H1 (cell line): ENCODE measurements at regions not wholly inside any gene's neighbourhood (a gene's known extent, or its start where the extent isn't known, plus 50 kb on each side); places are given as distances from the start of the nearest gene placed in this dataset.

Experiments
- CTCF ChIA-PET: fragments of 300-600 bp; sonication (Branson Sonifier 250); formaldehyde crosslinking; loops from one replicate; lab custom pipeline; 2021; ENCODE audit not compliant: partially characterized antibody; lab: Charles Lee
- POLR2A ChIA-PET: fragments of 300-600 bp; sonication (Branson Sonifier 250); formaldehyde crosslinking; loops from one replicate; lab custom pipeline; 2021; ENCODE audit warnings: inconsistent platforms; ENCODE audit not compliant: partially characterized antibody; lab: Charles Lee
- DNase-seq, 2 experiments: peaks; one replicate each; pipeline versions ENCODE4 v3.0.0 to v3.0.0-alpha.2; 2010 to 2022; ENCODE audit warnings: low spot score in 2 of 2, low read depth in 1 of 2, mixed read lengths in 1 of 2
- FAIRE-seq: peaks from 2 replicates; lab custom pipeline; 2011; peaks lifted over from hg19 to GRCh38; lab: Jason Lieb, UNC
- H2AFZ ChIP-seq: 2 replicates; pipeline ENCODE4 v1.8.1; 2012; ENCODE audit warnings: low read length, inconsistent platforms
- H2AK5ac ChIP-seq: 2 replicates; pipeline ENCODE4 v1.6.1; 2013; ENCODE audit warnings: low read depth, low read length
- H2BK120ac ChIP-seq: replicated peaks from 2 replicates; pipeline ENCODE3; 2013; ENCODE audit warnings: low read depth, low read length, inconsistent platforms
- H2BK12ac ChIP-seq: 2 replicates; pipeline ENCODE4 v1.6.1; 2013; ENCODE audit warnings: low read depth, low read length
- H2BK15ac ChIP-seq: 2 replicates; pipeline ENCODE4 v1.6.1; 2013; ENCODE audit warnings: low read length
- H2BK20ac ChIP-seq: 2 replicates; pipeline ENCODE4 v1.6.1; 2013; ENCODE audit warnings: low read length
- H2BK5ac ChIP-seq: 2 replicates; pipeline ENCODE4 v1.6.1; 2013; ENCODE audit warnings: low read depth, low read length
- H3K14ac ChIP-seq: 2 replicates; pipeline ENCODE4 v1.6.1; 2013; ENCODE audit warnings: inconsistent platforms; ENCODE audit not compliant: insufficient read length
- H3K18ac ChIP-seq: 2 replicates; pipeline ENCODE4 v1.6.1; 2013; ENCODE audit warnings: low read length; ENCODE audit errors: extremely low read depth
- H3K23ac ChIP-seq: 2 replicates; pipeline ENCODE4 v1.6.1; 2013; ENCODE audit warnings: inconsistent platforms; ENCODE audit not compliant: insufficient read length
- H3K23me2 ChIP-seq: 2 replicates; pipeline ENCODE4 v1.6.1; 2013; ENCODE audit warnings: low read depth, low read length
- H3K27ac ChIP-seq: 2 replicates; pipeline ENCODE4 v1.6.1; 2011; ENCODE audit warnings: low read depth, low read length, inconsistent platforms
- H3K27me3 ChIP-seq, 4 experiments: replicated peaks in 1 of 4; 1 replicate in 1 of 4; 2 replicates in 3 of 4; pipeline versions ENCODE4 v1.6.1 to v1.8.1; 2011 to 2013; ENCODE audit warnings: low read length in 3 of 4, mild to moderate bottlenecking in 3 of 4, inconsistent platforms in 2 of 4, mixed read lengths in 2 of 4, moderate library complexity in 1 of 4; ENCODE audit not compliant: control insufficient read depth in 3 of 4, insufficient read depth in 3 of 4; ENCODE audit errors: extremely low read depth in 1 of 4
- H3K36me3 ChIP-seq, 4 experiments: 2 replicates each; pipeline versions ENCODE4 v1.6.1 to v1.8.1; 2011 to 2013; ENCODE audit warnings: mild to moderate bottlenecking in 4 of 4, low read length in 3 of 4, moderate library complexity in 2 of 4, control low read depth in 1 of 4, inconsistent platforms in 1 of 4; ENCODE audit not compliant: insufficient read depth in 4 of 4, control insufficient read depth in 2 of 4
- H3K4ac ChIP-seq: replicated peaks from 2 replicates; pipeline ENCODE3; 2013; ENCODE audit warnings: low read length, low read depth, mixed read lengths, inconsistent platforms; ENCODE audit not compliant: insufficient read length
- H3K4me1 ChIP-seq, 4 experiments: replicated peaks in 1 of 4; 1 replicate in 1 of 4; 2 replicates in 3 of 4; pipeline versions ENCODE4 v1.6.1 to v1.8.1; 2011 to 2013; ENCODE audit warnings: low read length in 3 of 4, inconsistent platforms in 2 of 4, mixed read lengths in 1 of 4; ENCODE audit not compliant: insufficient read depth in 4 of 4, control insufficient read depth in 3 of 4
- H3K4me2 ChIP-seq, 2 experiments: 2 replicates each; pipeline versions ENCODE4 v1.6.1 to v1.8.1; 2011 to 2013; ENCODE audit warnings: low read depth in 2 of 2, low read length in 2 of 2, control low read depth in 1 of 2, inconsistent platforms in 1 of 2, mild to moderate bottlenecking in 1 of 2; ENCODE audit not compliant: insufficient read depth in 1 of 2
- H3K4me3 ChIP-seq, 4 experiments: fragments of 200-600, 300-600 bp in 1 of 4; sonication (generic), shearing (Covaris generic), sonication (Bioruptor Twin) in 1 of 4; 2 replicates each; pipeline versions ENCODE4 v1.5.1 to v1.8.1; 2011 to 2016; ENCODE audit warnings: low read length in 4 of 4, low read depth in 3 of 4, control low read depth in 2 of 4, inconsistent platforms in 2 of 4, mild to moderate bottlenecking in 2 of 4, mixed read lengths in 1 of 4, moderate library complexity in 1 of 4; ENCODE audit not compliant: insufficient read depth in 2 of 4; ENCODE audit errors: extremely low read depth in 1 of 4
- H3K56ac ChIP-seq: replicated peaks from 2 replicates; pipeline ENCODE3; 2013; ENCODE audit warnings: low read depth, mild to moderate bottlenecking, mixed read lengths, low read length, inconsistent platforms; ENCODE audit not compliant: insufficient read length
- H3K79me1 ChIP-seq: 2 replicates; pipeline ENCODE4 v1.6.1; 2013; ENCODE audit warnings: low read depth, low read length, control low read depth
- H3K79me2 ChIP-seq, 2 experiments: 2 replicates each; pipeline versions ENCODE4 v1.6.1 to v1.8.1; 2012 to 2013; ENCODE audit warnings: low read length in 2 of 2, mild to moderate bottlenecking in 2 of 2, inconsistent platforms in 1 of 2; ENCODE audit not compliant: insufficient read depth in 2 of 2, control insufficient read depth in 1 of 2
- H3K9ac ChIP-seq, 4 experiments: replicated peaks in 1 of 4; 1 replicate in 1 of 4; 2 replicates in 3 of 4; pipeline versions ENCODE4 v1.6.1 to v1.8.1; 2011 to 2013; ENCODE audit warnings: low read depth in 3 of 4, low read length in 3 of 4, control low read depth in 2 of 4, mild to moderate bottlenecking in 2 of 4, moderate library complexity in 2 of 4, inconsistent platforms in 1 of 4; ENCODE audit errors: extremely low read depth in 1 of 4
- H3K9me3 ChIP-seq, 2 experiments: 2 replicates each; pipeline versions ENCODE4 v1.6.1 to v1.8.1; 2012 to 2013; ENCODE audit warnings: mild to moderate bottlenecking in 2 of 2, moderate library complexity in 2 of 2, control low read depth in 1 of 2, inconsistent platforms in 1 of 2, low read depth in 1 of 2, low read length in 1 of 2, mixed read lengths in 1 of 2; ENCODE audit not compliant: insufficient read depth in 2 of 2
- H4K20me1 ChIP-seq, 2 experiments: replicated peaks in 1 of 2; 2 replicates each; pipeline versions ENCODE3 to v1.8.1; 2011 to 2013; ENCODE audit warnings: inconsistent platforms in 2 of 2, low read length in 2 of 2, mild to moderate bottlenecking in 1 of 2; ENCODE audit not compliant: insufficient read depth in 2 of 2, control insufficient read depth in 1 of 2
- H4K5ac ChIP-seq: 2 replicates; pipeline ENCODE4 v1.6.1; 2013; ENCODE audit warnings: low read length, low read depth, mixed read lengths, inconsistent platforms; ENCODE audit not compliant: insufficient read length
- H4K8ac ChIP-seq: 2 replicates; pipeline ENCODE4 v1.8.0; 2013; ENCODE audit warnings: mild to moderate bottlenecking, moderate library complexity, low read length, inconsistent platforms; ENCODE audit not compliant: insufficient read depth; ENCODE audit errors: extremely low read depth
- H4K91ac ChIP-seq: replicated peaks from 2 replicates; pipeline ENCODE3; 2013; ENCODE audit warnings: low read length, mixed read lengths, inconsistent platforms; ENCODE audit not compliant: insufficient read length
- BCL11A ChIP-seq, 2 experiments: IDR thresholded peaks; one replicate each; pipeline ENCODE4 v1.6.1; 2011; ENCODE audit warnings: low read depth in 2 of 2, low read length in 2 of 2, mild to moderate bottlenecking in 2 of 2
- CBX8 ChIP-seq: fragments of 300-800, 300-1000 bp; sonication (generic); IDR thresholded peaks from 2 replicates; pipeline ENCODE4 v1.7.1; 2016; ENCODE audit warnings: low read depth, low read length, borderline replicate concordance
- CHD2 ChIP-seq: IDR thresholded peaks from 2 replicates; pipeline ENCODE4 v1.6.1; 2012; ENCODE audit warnings: low read length, improper control_type of control experiment
- EGR1 ChIP-seq: IDR thresholded peaks from 2 replicates; pipeline ENCODE4 v1.6.1; 2011; ENCODE audit warnings: low read depth, low read length, borderline replicate concordance
- NRF1 ChIP-seq: IDR thresholded peaks from 2 replicates; pipeline ENCODE4 v1.6.1; 2011; ENCODE audit warnings: mild to moderate bottlenecking, low read depth, low read length, improper control_type of control experiment
- RNF2 ChIP-seq: fragments of 200-900, 300-1000 bp; sonication (generic); IDR thresholded peaks from 2 replicates; pipeline ENCODE4 v1.7.1; 2016; ENCODE audit warnings: borderline replicate concordance, low read depth, mild to moderate bottlenecking, antibody characterized with exemption, low read length; ENCODE audit not compliant: poor library complexity, severe bottlenecking; ENCODE audit errors: missing control alignments
- SIRT6 ChIP-seq: IDR thresholded peaks from one replicate; pipeline ENCODE4 v1.7.1; 2012; ENCODE audit warnings: low read length, inconsistent platforms
- SUZ12 ChIP-seq: fragments of 200-600 bp; sonication (generic); IDR thresholded peaks from 2 replicates; pipeline ENCODE4 v1.6.1; 2012; ENCODE audit warnings: mild to moderate bottlenecking, inconsistent platforms, low read length, moderate library complexity, mixed read lengths
- WGBS, 2 experiments: shearing (Covaris generic) in 1 of 2; methylation state at CpG; one replicate each; pipeline versions ENCODE4 v1.1.6 to v1.1.7; 2013 to 2015; ENCODE audit warnings: low lambda C conversion rate in 2 of 2, mixed read lengths in 2 of 2, inconsistent platforms in 1 of 2, low coverage in 1 of 2, missing lambda C conversion rate in 1 of 2; ENCODE audit not compliant: insufficient replicate concordance in 2 of 2, insufficient coverage in 1 of 2, insufficient read length in 1 of 2; ENCODE audit errors: extremely low coverage in 1 of 2, missing lambda C conversion rate in 1 of 2; 5-methylcytosine and 5-hydroxymethylcytosine counted together
- TF ChIP-seq, protein P1 (sequence below): IDR thresholded peaks from 2 replicates; pipeline ENCODE4 v1.6.1; 2011; ENCODE audit warnings: low read length, improper control_type of control experiment
- TF ChIP-seq, protein P2 (sequence below): IDR thresholded peaks from 2 replicates; pipeline ENCODE4 v1.6.1; 2012; ENCODE audit warnings: inconsistent platforms
- TF ChIP-seq, protein P3 (sequence below): IDR thresholded peaks from 2 replicates; pipeline ENCODE4 v1.6.1; 2012; ENCODE audit warnings: inconsistent platforms

DNA sequence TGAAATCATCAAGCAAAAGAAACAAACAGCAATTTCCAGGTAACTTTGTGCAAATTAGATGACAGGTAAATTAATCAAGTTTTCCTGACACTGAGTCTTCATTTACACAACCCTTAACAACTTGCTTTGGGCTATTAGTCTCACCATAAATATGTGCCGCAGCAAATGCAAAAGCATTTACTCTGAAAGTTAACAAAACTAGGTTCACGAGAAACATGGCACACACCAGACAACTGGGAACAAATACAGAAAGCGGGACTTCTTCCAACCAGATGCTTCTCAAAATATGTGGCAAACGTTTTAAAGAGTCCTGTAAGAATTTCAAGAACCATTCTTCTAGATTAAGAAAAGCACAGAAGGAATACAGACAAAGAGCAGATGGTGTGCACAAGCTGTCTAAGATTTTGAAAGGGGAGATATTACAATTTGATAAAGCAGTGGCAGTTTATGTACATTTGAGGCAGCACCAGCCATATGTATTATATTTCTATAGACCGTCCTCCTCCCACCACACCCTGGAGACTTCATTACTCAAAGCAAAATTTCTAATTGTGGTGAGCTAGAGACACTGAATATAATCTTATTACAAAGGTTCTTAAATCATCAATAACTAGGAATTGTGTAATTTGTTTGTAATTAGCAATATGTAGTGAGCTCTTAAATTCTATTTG is 192.5 kb upstream of the ADAMTS3 start:
- WGBS, 2 experiments: 88% methylated on average over 5 of the region's 5 CpGs; no CpG with 5 or more reads in 1 of the 2 experiments
- Histone ChIP-seq H2BK15ac (no peak overlapping the region), H3K14ac (no peak overlapping the region), H4K91ac (no peak overlapping the region), H3K4me3 (no peak overlapping the region), H3K27ac (no peak overlapping the region), H2AFZ (no peak overlapping the region; the same call in 1 of the 2 replicates), H3K27me3 (no peaks in the 10 kb centered on the region), H3K23ac (no peak overlapping the region), H3K4ac (no peak overlapping the region), H2BK120ac (no peak overlapping the region), H3K18ac (no peak overlapping the region), H2BK12ac (no peak overlapping the region), H2AK5ac (no peak overlapping the region), H3K36me3 (no peaks in the 10 kb centered on the region), H3K56ac (no peak overlapping the region), H3K4me1 (no peaks in the 10 kb centered on the region), H3K9me3 (peaks cover 0 to 4% of the 10 kb centered on the region in 2 experiments; a peak in 1 of 4 replicates), H3K4me2 (no peak overlapping the region), H2BK5ac (no peak overlapping the region), H3K9ac (no peak overlapping the region), H2BK20ac (no peak overlapping the region), H3K23me2 (no peaks in the 10 kb centered on the region; the same call in 1 of the 2 replicates), H4K8ac (no peak overlapping the region), H4K20me1 (no peaks in the 10 kb centered on the region), H3K79me1 (no peaks in the 10 kb centered on the region), H4K5ac (no peak overlapping the region), H3K79me2 (no peaks in the 10 kb centered on the region)
- POLR2A ChIA-PET: no interaction called here
- no peak for DNase-seq
- FAIRE-seq: no peak
- CTCF ChIA-PET: interaction anchor here (1.4 kb wide), 1 partner anchor 147 kb away, joined by 3 read pairs; no protein-coding TSS in a partner anchor
- no peak for TF ChIP-seq CBX8
- TF ChIP-seq, protein P1, sequence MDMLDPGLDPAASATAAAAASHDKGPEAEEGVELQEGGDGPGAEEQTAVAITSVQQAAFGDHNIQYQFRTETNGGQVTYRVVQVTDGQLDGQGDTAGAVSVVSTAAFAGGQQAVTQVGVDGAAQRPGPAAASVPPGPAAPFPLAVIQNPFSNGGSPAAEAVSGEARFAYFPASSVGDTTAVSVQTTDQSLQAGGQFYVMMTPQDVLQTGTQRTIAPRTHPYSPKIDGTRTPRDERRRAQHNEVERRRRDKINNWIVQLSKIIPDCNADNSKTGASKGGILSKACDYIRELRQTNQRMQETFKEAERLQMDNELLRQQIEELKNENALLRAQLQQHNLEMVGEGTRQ: no peak
- TF ChIP-seq, protein P2, sequence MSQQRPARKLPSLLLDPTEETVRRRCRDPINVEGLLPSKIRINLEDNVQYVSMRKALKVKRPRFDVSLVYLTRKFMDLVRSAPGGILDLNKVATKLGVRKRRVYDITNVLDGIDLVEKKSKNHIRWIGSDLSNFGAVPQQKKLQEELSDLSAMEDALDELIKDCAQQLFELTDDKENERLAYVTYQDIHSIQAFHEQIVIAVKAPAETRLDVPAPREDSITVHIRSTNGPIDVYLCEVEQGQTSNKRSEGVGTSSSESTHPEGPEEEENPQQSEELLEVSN: no peak
- TF ChIP-seq, protein P3, sequence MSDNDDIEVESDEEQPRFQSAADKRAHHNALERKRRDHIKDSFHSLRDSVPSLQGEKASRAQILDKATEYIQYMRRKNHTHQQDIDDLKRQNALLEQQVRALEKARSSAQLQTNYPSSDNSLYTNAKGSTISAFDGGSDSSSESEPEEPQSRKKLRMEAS: no peak
- TF ChIP-seq RNF2: no peak
- no peak for TF ChIP-seq BCL11A (IDR thresholded peaks at IDR 0.05; ENCODE audit: low read depth in 2 of 2, low read length in 2 of 2)
- no peak for TF ChIP-seq EGR1
- TF ChIP-seq SUZ12: no peak
- TF ChIP-seq SIRT6: no peak
- TF ChIP-seq NRF1: no peak
- TF ChIP-seq CHD2: no peak
